HG03103 (cell line): ENCODE measurements at regions not wholly inside any gene's neighbourhood (a gene's known extent, or its start where the extent isn't known, plus 50 kb on each side); places are given as distances from the start of the nearest gene placed in this dataset.

ENCODE experiments used
- ATAC-seq: cut with Tn5 transposase; IDR thresholded peaks from one replicate; pipeline ENCODE4 v1.9.1; 2021; ENCODE audit warnings: low read depth; ENCODE audit not compliant: unreplicated experiment

- ATAC-seq, result no peak
Observed at GRCh38 chr1:219367496-219367895, 193.8 kb downstream of the LYPLAL1 start.

DNA sequence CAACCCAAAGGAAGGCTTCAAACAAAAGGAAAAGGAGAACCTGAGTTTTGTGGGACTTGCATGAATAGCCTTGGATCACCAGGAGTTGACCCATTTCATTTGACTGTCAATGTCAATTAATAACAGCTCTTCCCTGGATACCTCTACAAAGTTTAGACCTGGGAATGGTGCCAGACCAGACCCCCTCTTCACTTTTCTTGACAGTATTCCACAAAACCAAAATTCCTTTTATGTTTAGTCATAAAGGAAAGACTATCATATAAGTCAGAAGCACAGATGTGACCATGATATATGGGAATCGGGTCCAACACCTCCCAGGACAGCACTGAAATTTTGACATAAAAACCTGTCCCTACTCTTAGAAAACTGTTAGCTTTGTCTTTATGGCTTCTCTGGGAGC, 191.8 kb downstream of the LYPLAL1 start:
- no peak for ATAC-seq

DNA sequence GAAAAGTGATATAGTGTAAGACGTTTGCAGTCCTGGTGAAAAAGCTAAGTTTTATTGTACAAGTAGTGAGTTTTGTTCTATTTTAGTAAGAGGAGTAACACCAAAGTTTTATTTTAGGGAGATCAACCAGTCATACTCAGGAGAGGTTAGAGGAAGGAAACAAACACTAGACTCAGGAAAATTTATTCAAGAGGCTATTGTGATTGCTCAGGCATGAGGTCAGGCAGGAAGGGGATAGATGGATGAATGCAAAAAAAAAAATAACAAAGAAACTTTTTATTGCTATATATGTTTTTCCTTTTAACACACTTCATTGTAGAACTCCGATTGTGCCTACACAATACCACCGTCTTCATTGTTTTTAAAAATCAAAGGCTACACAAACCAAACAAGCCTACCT, 189.0 kb downstream of the LYPLAL1 start:
- no peak for ATAC-seq

- no peak for ATAC-seq
Observed at GRCh38 chr1:219359126-219359525, 185.4 kb downstream of the LYPLAL1 start.

DNA sequence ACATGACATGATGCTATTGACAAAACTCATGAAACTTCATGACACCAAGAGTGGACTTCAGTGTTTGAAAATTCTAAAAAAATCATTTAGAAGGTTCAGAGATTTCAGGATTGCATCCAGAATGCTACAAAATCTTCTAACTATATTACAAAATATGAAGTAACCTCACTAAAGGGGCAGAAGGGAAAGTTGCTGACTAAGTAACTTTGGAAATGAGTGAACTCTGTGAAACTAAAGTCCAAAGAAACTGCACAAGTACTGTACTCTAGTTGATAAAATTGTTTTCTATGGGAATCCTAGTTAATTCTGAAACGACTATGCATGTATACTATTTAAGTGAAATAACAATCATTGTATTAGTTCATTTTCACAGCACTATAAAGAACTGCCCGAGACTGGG, 184.4 kb downstream of the LYPLAL1 start:
- ATAC-seq, result no peak

- no peak for ATAC-seq
Observed at GRCh38 chr1:219354962-219355361, 181.3 kb downstream of the LYPLAL1 start.

- ATAC-seq, result no peak
Observed at GRCh38 chr1:219352961-219353651, 179.4 kb downstream of the LYPLAL1 start.

- ATAC-seq, result no peak
Observed at GRCh38 chr1:219350172-219350931, 176.7 kb downstream of the LYPLAL1 start.

DNA sequence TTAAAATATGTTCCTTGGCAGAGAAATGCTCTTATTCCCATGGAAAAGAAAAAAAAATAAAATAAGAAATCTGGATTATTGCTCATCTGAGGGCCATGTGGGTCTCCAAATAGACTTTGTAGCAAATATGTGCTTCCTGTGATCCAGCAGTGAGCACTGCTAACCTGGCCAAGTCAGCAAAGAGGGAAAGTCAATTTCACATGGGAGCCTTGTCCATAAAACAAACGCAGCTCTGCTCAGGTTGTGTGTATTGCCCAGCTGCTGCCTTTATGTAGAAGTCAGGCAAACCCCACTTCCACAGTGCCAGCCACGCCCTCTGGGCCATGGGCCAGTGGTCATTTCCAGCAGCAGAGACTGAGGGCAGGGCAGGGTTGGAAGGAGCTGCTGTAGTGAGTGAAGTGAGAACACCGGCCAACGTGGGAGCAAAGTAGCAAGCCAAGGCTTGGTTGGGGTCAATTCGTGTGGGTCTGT, 174.3 kb downstream of the LYPLAL1 start:
- no peak for ATAC-seq

GRCh38 chr1:219347376-219347775, 173.7 kb downstream of the LYPLAL1 start:
- ATAC-seq, result no peak

DNA sequence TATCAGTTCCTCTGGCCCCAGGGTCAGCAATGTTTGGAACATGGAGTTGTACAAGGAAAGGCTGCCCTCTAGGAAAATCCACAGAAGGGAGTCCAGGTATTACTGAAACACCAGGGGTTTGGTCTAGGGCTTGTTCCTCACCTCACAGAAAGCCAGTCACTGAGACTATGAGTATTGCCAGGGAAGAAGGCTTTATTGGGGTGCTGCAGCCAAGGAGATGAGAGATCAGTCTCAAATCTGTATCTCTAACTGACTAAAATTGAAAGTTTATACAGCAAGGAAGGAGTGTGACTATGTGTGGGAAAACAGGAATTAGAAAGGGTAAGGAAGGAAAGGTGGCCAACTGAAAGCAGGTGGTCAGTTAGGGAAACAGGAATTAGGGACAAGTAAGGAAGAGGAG, 172.3 kb downstream of the LYPLAL1 start:
- no peak for ATAC-seq

GRCh38 chr1:219342836-219343235, 169.2 kb downstream of the LYPLAL1 start:
- ATAC-seq, result no peak

- ATAC-seq, result no peak
Observed at GRCh38 chr1:219340796-219341195, 167.1 kb downstream of the LYPLAL1 start.

- no peak for ATAC-seq
Observed at GRCh38 chr1:219339466-219339865, 165.8 kb downstream of the LYPLAL1 start.

- no peak for ATAC-seq
Observed at GRCh38 chr1:219337588-219337987, 163.9 kb downstream of the LYPLAL1 start.

GRCh38 chr1:219333626-219334025, 159.9 kb downstream of the LYPLAL1 start:
- no peak for ATAC-seq

- no peak for ATAC-seq
Observed at GRCh38 chr1:219331424-219331823, 157.7 kb downstream of the LYPLAL1 start.

DNA sequence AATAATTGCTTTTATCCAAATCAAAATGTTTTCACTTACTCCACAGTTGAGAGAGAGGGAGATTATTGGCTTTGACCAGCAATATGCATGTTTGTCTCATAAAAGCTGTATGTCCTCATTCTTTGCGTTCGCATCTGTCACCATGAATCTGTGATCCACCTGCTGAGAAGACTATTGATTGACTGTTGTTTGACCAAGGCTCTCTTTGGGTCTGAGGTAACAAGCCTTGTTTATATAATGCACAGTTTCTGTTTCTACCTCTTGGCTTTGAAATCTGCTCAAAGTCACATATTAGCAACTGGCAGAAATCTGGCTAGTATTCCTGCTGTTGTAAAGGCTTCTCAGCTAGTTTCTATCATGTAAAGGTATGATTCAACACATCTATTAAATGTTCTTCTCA, 157.0 kb downstream of the LYPLAL1 start:
- no peak for ATAC-seq

DNA sequence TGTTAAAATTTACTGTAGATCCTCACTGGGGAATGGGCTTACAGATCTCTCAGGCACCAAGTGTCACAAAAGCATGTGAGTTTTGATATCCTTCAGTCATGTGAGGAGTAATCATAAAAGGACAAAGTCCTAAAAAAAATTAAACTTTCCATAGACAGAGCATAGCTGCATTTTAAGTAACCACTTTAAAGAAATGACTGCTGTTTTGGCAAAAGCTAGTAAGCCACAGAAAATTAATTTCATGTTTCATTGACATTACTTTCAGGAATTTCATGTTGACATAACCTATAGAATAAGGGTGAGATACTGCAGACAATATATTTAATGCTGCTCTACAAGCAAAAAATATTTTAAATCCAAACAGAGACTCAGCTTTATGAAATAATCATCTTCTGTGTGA, 156.3 kb downstream of the LYPLAL1 start:
- ATAC-seq, result no peak

DNA sequence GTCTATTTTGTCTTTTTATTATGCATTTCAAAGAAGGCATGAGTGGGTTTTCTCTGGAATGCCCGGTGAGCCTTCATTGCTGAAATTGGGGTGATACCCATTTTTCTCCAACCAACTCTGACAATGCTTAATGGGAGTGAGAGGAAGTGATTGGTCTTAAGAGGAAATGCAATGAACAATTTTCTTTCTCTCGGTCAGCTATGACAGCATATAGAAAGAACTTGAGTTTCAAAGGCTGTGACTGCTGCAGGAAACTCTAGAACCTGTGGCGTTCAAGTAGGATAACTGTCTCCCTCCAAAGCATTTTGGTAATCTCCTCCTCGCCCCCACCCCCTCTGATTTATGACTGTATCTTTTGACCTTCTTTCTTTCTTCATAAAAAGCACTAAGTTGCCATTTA, 155.9 kb downstream of the LYPLAL1 start:
- no peak for ATAC-seq

- no peak for ATAC-seq
Observed at GRCh38 chr1:219326843-219327242, 153.2 kb downstream of the LYPLAL1 start.

DNA sequence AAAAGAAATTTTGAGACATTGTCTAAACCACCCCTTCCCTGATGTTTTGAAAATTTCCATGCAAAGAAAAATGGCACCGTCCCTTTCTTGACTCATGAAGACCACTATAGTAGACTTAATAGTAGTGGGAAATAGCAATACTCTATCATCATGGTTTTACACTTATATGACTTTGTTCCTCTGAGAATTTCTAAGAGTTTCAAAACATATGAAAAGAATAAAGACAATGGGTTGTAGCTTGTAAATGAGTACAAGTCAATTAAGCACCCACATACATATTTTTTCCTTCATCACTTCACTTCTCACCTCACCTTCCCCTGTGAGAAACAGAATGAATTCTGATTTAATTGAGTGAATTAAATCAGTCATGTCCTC, 151.7 kb downstream of the LYPLAL1 start:
- ATAC-seq, result no peak
